Aorta (tissue), 5 donors: ENCODE measurements at regions not wholly inside any gene's neighbourhood (a gene's known extent, or its start where the extent isn't known, plus 50 kb on each side); places are given as distances from the start of the nearest gene placed in this dataset.

Source experiments
- ATAC-seq: fragments of 200-7000 bp; cut with Tn5 transposase; one replicate; pipeline ENCODE4 v1.9.1; 2022; ENCODE audit warnings: moderate library complexity; ENCODE audit not compliant: low FRiP score
- DNase-seq, 2 donors: peaks; one replicate each; pipeline ENCODE4 v3.0.0-alpha.2; 2020
- H3K27ac ChIP-seq, 2 donors: one replicate each; pipeline ENCODE4 v1.5.1; 2013; ENCODE audit warnings: low read length in 2 of 2, mild to moderate bottlenecking in 2 of 2, moderate library complexity in 2 of 2, control low read depth in 1 of 2, inconsistent platforms in 1 of 2, low read depth in 1 of 2
- H3K27me3 ChIP-seq, 2 donors: one replicate each; pipeline ENCODE4 v1.6.1; 2013; ENCODE audit warnings: control low read depth in 1 of 2, low read length in 1 of 2, mild to moderate bottlenecking in 1 of 2, moderate library complexity in 1 of 2; ENCODE audit not compliant: insufficient read depth in 2 of 2, control insufficient read depth in 1 of 2
- H3K36me3 ChIP-seq, 2 donors: one replicate each; pipeline ENCODE4 v1.6.1; 2013; ENCODE audit warnings: control low read depth in 1 of 2, low read length in 1 of 2, mild to moderate bottlenecking in 1 of 2; ENCODE audit not compliant: insufficient read depth in 2 of 2, control insufficient read depth in 1 of 2
- H3K4me1 ChIP-seq, 2 donors: one replicate each; pipeline ENCODE4 v1.6.1; 2013; ENCODE audit warnings: low read length in 2 of 2, control low read depth in 1 of 2, mild to moderate bottlenecking in 1 of 2, moderate library complexity in 1 of 2; ENCODE audit not compliant: insufficient read depth in 2 of 2, control insufficient read depth in 1 of 2
- H3K4me3 ChIP-seq, 2 donors: one replicate each; pipeline ENCODE4 v1.5.1; 2013; ENCODE audit warnings: low read length in 2 of 2, control low read depth in 1 of 2, mild to moderate bottlenecking in 1 of 2
- H3K9me3 ChIP-seq: one replicate; pipeline ENCODE4 v1.6.1; 2013; ENCODE audit warnings: mild to moderate bottlenecking, low read length; ENCODE audit not compliant: control insufficient read depth
- WGBS, 2 donors: extraction: QIAGEN DNeasy Blood & Tissue Kit; methylation state at CpG; one replicate each; pipeline ENCODE4 v1.1.7; 2013; 5-methylcytosine and 5-hydroxymethylcytosine counted together
- intact Hi-C, 2 donors: fragments of 100-400 bp; cut with DNase I; formaldehyde crosslinking; loops; one replicate each; pipeline versions ENCODE4 v1.14.2 to v1.15.0; 2022
- donor health status: healthy with polysubstance abuse.
- donor health status: Bipolar disorder and iron deficiency.
- donor health status: DM: no; HTN: no; CAD: no.
- donor health status: DM: no; HTN: no; CAD: no.
- donor health status: DM: yes; HTN: yes; CAD: no.

DNA sequence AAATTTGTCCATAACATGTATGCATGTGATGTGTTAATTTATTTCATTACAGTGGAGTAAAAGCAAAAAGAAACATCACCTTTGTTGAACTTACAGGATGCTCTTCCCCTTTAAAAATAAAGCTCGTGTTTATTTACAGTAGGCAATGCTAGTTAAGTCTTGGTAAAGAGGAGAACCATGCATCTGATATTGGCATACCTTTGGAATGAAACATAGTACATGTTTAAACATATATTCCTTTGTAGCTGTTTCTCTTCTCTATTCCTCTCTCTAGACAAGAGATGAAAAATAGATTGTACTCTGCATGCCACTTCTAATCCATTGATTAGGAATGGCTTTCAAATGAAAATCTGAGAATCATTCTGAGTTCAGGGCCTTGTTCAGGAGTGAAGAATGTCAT is 374.9 kb upstream of the CNTN4 start:
- H3K27ac ChIP-seq: no peak overlapping the region
- 71 to 84% methylated on average over 1 of the region's 1 CpG for WGBS, 2 donors
- peaks cover 2% of the 10 kb centered on the region for H3K9me3 ChIP-seq
- DNase-seq: no peak
- no peaks in the 10 kb centered on the region for H3K4me1 ChIP-seq
- intact Hi-C loops: no loop called here
- no peaks in the 10 kb centered on the region for H3K36me3 ChIP-seq
- no peak overlapping the region for H3K4me3 ChIP-seq
- no peaks in the 10 kb centered on the region for H3K27me3 ChIP-seq
- ATAC-seq: no peak

DNA sequence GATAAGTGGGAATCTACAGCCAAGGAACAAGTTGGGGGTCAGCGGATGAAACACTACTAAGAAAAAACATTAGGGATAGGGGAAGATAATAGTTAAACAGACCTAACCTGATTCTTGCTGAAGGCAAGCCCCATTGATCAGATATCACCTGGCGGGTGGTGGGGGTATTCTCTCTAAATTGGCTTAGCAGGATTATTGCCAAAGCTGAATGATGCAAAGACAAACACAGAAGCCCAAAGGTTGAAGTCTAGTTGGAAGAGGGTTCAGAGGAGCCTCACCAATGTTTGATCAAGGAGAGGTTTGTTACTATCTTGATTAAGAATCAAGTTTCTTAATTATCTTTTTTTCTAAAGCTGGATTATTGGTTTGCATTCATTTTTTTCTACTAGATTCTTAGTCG is 371.9 kb upstream of the CNTN4 start:
- H3K4me1 ChIP-seq: no peaks in the 10 kb centered on the region
- H3K27ac ChIP-seq: no peak overlapping the region
- DNase-seq: no peak
- ATAC-seq: no peak
- peaks cover 0 to 1% of the 10 kb centered on the region in 2 donors for H3K27me3 ChIP-seq
- 82 to 85% methylated on average over 3 of the region's 3 CpGs for WGBS, 2 donors
- H3K4me3 ChIP-seq: no peak overlapping the region
- no peaks in the 10 kb centered on the region for H3K9me3 ChIP-seq
- no peaks in the 10 kb centered on the region for H3K36me3 ChIP-seq
- intact Hi-C loops: no loop called here

DNA sequence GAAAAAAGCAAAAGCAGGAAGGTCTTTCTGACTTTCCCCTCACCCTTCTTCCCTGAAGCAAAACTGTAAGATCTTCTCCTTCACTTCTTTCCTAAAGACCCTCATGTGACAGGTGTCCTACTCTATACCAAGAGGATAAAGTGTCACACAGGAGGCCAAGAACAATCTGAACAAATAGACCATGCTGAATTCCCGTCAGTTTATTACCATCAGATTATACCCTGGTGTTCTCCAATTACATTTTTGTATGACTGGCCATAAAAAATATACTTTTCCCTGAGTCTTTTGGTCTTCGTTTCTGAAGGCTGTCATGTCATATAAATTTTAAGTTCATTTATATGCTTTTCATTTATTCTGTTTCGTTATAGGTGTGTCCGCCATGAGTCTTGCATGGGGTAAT is 371.4 kb upstream of the CNTN4 start:
- intact Hi-C loops: no loop called here
- Histone ChIP-seq H3K36me3 (no peaks in the 10 kb centered on the region), H3K9me3 (no peaks in the 10 kb centered on the region), H3K27ac (no peak overlapping the region), H3K4me1 (no peaks in the 10 kb centered on the region), H3K4me3 (no peak overlapping the region), H3K27me3 (peaks cover 0 to 1% of the 10 kb centered on the region in 2 donors)
- DNase-seq (no peak), ATAC-seq (no peak)
- WGBS, 2 donors: 85 to 87% methylated on average over 4 of the region's 4 CpGs

DNA sequence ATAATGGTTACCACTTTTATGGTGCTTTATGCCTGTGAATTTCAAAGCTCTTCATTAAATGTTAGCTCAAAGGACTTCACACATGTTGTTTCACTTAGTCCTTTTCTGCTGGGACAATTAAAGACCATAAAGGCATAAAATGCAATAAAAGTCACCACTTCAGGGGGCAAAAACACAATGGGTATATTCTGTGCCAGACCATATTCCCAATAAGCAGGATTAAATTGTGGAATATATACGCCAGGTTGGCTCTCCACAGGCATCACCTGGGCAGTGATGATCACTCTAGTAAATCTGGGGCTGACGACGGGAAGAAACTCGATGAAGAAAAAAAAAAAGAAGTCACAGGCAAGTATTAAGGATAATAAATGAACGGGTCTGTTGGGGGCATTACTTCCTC is 370.2 kb upstream of the CNTN4 start:
- H3K36me3 ChIP-seq: no peaks in the 10 kb centered on the region
- H3K4me1 ChIP-seq: no peaks in the 10 kb centered on the region
- no peak overlapping the region for H3K27ac ChIP-seq
- no peaks in the 10 kb centered on the region for H3K9me3 ChIP-seq
- DNase-seq: no peak
- intact Hi-C loops: no loop called here
- no peak for ATAC-seq
- WGBS, 2 donors: 73 to 80% methylated on average over 5 of the region's 5 CpGs
- no peak overlapping the region for H3K4me3 ChIP-seq
- H3K27me3 ChIP-seq: peaks cover 0 to 1% of the 10 kb centered on the region in 2 donors

DNA sequence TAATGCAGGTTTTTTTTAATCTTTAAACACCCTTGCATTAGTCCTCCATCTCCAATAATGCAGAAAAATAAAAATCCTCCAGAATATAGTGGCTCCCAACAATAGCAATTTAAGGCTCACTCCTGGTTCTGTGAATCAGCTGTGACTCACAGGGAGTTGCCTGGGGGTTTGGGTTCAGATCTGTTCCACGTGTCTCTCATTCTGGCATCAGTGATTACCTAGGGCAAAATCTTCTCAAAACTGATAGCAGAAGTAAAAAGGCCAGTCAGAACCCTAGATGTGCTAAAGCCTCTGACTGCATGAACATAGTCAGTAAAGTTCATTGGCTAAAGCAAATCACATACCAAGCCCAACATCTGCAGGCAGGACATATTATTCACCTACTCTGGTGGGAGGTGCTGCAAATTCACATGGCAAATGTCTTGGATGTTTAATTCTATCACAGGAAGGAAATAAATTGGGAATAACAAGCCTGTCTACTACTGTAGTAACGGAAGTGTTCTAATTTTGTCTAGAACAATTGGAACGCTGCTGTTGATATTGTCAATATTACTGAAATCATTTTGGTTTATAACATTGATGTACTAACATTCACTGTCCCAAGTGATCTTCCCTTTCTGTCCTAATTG is 364.1 kb upstream of the CNTN4 start:
- no peak for ATAC-seq
- 81 to 84% methylated on average over 3 of the region's 3 CpGs for WGBS, 2 donors
- H3K9me3 ChIP-seq: no peaks in the 10 kb centered on the region

DNA sequence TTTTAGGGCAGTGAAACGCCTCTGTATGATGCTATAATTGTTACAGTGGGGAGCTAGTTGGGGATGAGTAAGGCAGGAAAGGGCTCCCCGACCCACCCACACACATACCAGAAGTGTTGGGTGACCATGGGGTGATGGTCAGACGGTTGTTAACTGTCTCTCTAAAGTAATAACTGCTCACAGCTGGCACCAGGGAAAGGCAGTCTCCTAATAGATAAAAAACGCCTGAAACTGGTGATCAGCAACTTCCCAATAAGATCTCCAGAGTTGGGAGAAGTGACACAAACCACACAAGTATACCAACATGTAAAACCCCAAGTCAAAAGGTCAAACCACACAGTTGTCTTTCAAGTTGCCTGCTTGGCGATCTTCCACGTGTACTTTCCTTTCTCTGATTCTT is 346.5 kb upstream of the CNTN4 start:
- peaks cover 5% of the 10 kb centered on the region for H3K9me3 ChIP-seq
- WGBS, 2 donors: 78 to 81% methylated on average over 6 of the region's 6 CpGs

More for the DNA sequence above, 364.1 kb upstream of the CNTN4 start:
- Histone ChIP-seq H3K4me3 (no peak overlapping the region), H3K27me3 (peaks cover 0 to 1% of the 10 kb centered on the region in 2 donors), H3K27ac (no peak overlapping the region), H3K36me3 (no peaks in the 10 kb centered on the region), H3K4me1 (no peaks in the 10 kb centered on the region)
- DNase-seq: no peak
- intact Hi-C loops: no loop called here

GRCh38 chr3:1766384-1766783 is 332.3 kb upstream of the CNTN4 start:
- Histone ChIP-seq H3K27me3 (no peaks in the 10 kb centered on the region), H3K4me3 (no peak overlapping the region), H3K27ac (no peak overlapping the region), H3K9me3 (no peaks in the 10 kb centered on the region), H3K4me1 (no peaks in the 10 kb centered on the region), H3K36me3 (no peaks in the 10 kb centered on the region)
- intact Hi-C loops: no loop called here
- 31 to 56% methylated on average over 3 of the region's 3 CpGs for WGBS, 2 donors
- no peak for DNase-seq
- no peak for ATAC-seq

More for the DNA sequence above, 346.5 kb upstream of the CNTN4 start:
- H3K4me3 ChIP-seq: no peak overlapping the region
- no peaks in the 10 kb centered on the region for H3K4me1 ChIP-seq
- H3K36me3 ChIP-seq: no peaks in the 10 kb centered on the region
- H3K27me3 ChIP-seq: no peaks in the 10 kb centered on the region
- DNase-seq (no peak), ATAC-seq (no peak)
- intact Hi-C loops: no loop called here
- H3K27ac ChIP-seq: no peak overlapping the region

- ATAC-seq: no peak
- intact Hi-C loops: no loop called here
- 3 to 10% methylated on average over 1 of the region's 1 CpG for WGBS, 2 donors
Measured at GRCh38 chr3:1773679-1774078, 325.0 kb upstream of the CNTN4 start.

DNA sequence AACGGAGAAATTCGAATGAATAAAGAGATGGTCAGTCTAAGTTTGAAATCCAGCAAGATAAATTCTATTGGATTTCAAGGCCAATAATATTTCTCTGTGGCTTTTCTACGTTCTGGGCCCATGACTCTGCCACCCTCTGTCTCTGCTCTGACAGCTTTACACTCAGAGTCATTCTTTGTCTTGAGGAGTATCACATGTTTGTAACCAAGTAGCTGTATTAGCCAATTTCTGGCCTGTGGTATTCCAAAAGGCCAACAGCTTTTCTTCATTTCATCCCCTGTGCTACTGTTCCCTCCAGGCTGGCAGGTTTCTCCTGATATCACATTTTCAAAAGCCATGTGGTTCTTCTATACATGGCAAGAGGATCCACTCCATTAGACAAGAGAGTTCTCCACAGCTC is 324.1 kb upstream of the CNTN4 start:
- no peaks in the 10 kb centered on the region for H3K36me3 ChIP-seq
- WGBS, 2 donors: 87 to 90% methylated on average over 3 of the region's 3 CpGs
- DNase-seq (no peak), ATAC-seq (peak; percentile 33)
- H3K27me3 ChIP-seq: no peaks in the 10 kb centered on the region
- no peaks in the 10 kb centered on the region for H3K4me1 ChIP-seq
- intact Hi-C loops: no loop called here
- no peak overlapping the region for H3K4me3 ChIP-seq
- H3K9me3 ChIP-seq: no peaks in the 10 kb centered on the region
- no peak overlapping the region for H3K27ac ChIP-seq

More at GRCh38 chr3:1773679-1774078, 325.0 kb upstream of the CNTN4 start:
- no peaks in the 10 kb centered on the region for H3K9me3 ChIP-seq
- H3K36me3 ChIP-seq: no peaks in the 10 kb centered on the region
- DNase-seq: no peak
- H3K4me1 ChIP-seq: no peaks in the 10 kb centered on the region
- no peaks in the 10 kb centered on the region for H3K27me3 ChIP-seq
- no peak overlapping the region for H3K27ac ChIP-seq
- no peak overlapping the region for H3K4me3 ChIP-seq
